Esophagus squamous epithelium (tissue), 5 donors: ENCODE measurements at regions not wholly inside any gene's neighbourhood (a gene's known extent, or its start where the extent isn't known, plus 50 kb on each side); places are given as distances from the start of the nearest gene placed in this dataset.

Experiments used
- DNase-seq: peaks from one replicate; lab custom pipeline; 2025; lab: John Stamatoyannopoulos, UW
- H3K27ac ChIP-seq, 4 donors: fragments of 200-600 bp; sonication (generic); one replicate each; pipeline ENCODE4 v1.5.1; 2016 to 2019; ENCODE audit warnings: mild to moderate bottlenecking in 1 of 4
- H3K27me3 ChIP-seq, 4 donors: fragments of 200-600 bp; sonication (generic); 1 replicate in 3 of 4; 2 replicates in 1 of 4; pipeline versions ENCODE4 v1.5.1 to v1.6.0; 2017 to 2021; ENCODE audit warnings: antibody characterized with exemption in 1 of 4
- H3K36me3 ChIP-seq, 3 donors: fragments of 200-600 bp; sonication (generic); one replicate each; pipeline ENCODE4 v1.5.1; 2016 to 2019
- H3K4me1 ChIP-seq, 3 donors: fragments of 200-600 bp; sonication (generic); one replicate each; pipeline ENCODE4 v1.5.1; 2017 to 2019
- H3K4me3 ChIP-seq, 4 donors: fragments of 200-600 bp; sonication (generic); 1 replicate in 3 of 4; 2 replicates in 1 of 4; pipeline ENCODE4 v1.5.1; 2016 to 2019; ENCODE audit warnings: mild to moderate bottlenecking in 2 of 4, moderate library complexity in 1 of 4
- H3K9me3 ChIP-seq, 3 donors: fragments of 200-600 bp; sonication (generic); one replicate each; pipeline ENCODE4 v1.5.1; 2016 to 2019
- CTCF ChIP-seq, 6 experiments: fragments of 450-650 bp in 4 of 6; fragments of 200-600 bp in 2 of 6; sonication (generic) in 2 of 6; IDR thresholded peaks; one replicate each; pipeline ENCODE4 v1.5.1; 2016 to 2019; ENCODE audit warnings: antibody characterized with exemption in 6 of 6, mild to moderate bottlenecking in 4 of 6, moderate library complexity in 4 of 6
- POLR2A ChIP-seq, 4 donors: fragments of 450-650 bp; IDR thresholded peaks; one replicate each; pipeline ENCODE4 v1.6.1; 2017; ENCODE audit warnings: antibody characterized with exemption in 4 of 4, mild to moderate bottlenecking in 4 of 4, moderate library complexity in 3 of 4
- WGBS, 2 donors: methylation state at CpG; one replicate each; pipeline ENCODE4 v1.1.5; 2018; 5-methylcytosine and 5-hydroxymethylcytosine counted together
- intact Hi-C: fragments of 100-400 bp; cut with DNase I; formaldehyde crosslinking; loops from one replicate; pipeline ENCODE4 v1.15.0; 2022
- donor health status: DM: yes; HTN: yes; CAD: no.

- Histone ChIP-seq H3K9me3 (no peaks in the 10 kb centered on the region), H3K4me1 (no peaks in the 10 kb centered on the region), H3K27ac (no peak overlapping the region), H3K4me3 (no peak overlapping the region), H3K36me3 (no peaks in the 10 kb centered on the region), H3K27me3 (no peaks in the 10 kb centered on the region)
- intact Hi-C loops: no loop called here
- TF ChIP-seq CTCF (IDR thresholded peaks at IDR 0.05) (no peak), POLR2A (IDR thresholded peaks at IDR 0.05) (no peak)
- DNase-seq: no peak
- 56 to 72% methylated on average over 4 of the region's 4 CpGs for WGBS, 2 donors
Observed at GRCh38 chr7:16359216-16359615, 62.1 kb downstream of the CRPPA start.

GRCh38 chr7:16357921-16358320 lies 63.4 kb downstream of the CRPPA start:
- no peak overlapping the region for H3K27ac ChIP-seq
- no peak for DNase-seq
- intact Hi-C loops: no loop called here
- H3K4me1 ChIP-seq: no peaks in the 10 kb centered on the region
- no peak overlapping the region for H3K4me3 ChIP-seq
- no peaks in the 10 kb centered on the region for H3K9me3 ChIP-seq
- TF ChIP-seq CTCF (IDR thresholded peaks at IDR 0.05): no peak
- WGBS, 2 donors: 56 to 61% methylated on average over 3 of the region's 3 CpGs
- no peaks in the 10 kb centered on the region for H3K36me3 ChIP-seq
- H3K27me3 ChIP-seq: no peaks in the 10 kb centered on the region

GRCh38 chr7:16357474-16357873 lies 63.9 kb downstream of the CRPPA start:
- H3K27me3 ChIP-seq: no peaks in the 10 kb centered on the region
- H3K4me3 ChIP-seq: no peak overlapping the region
- intact Hi-C loops: no loop called here
- WGBS, 2 donors: 87 to 89% methylated on average over 2 to 5 of the region's 5 CpGs
- no peak for TF ChIP-seq POLR2A (IDR thresholded peaks at IDR 0.05)
- TF ChIP-seq CTCF (IDR thresholded peaks at IDR 0.05): no peak
- no peak for DNase-seq
- no peak overlapping the region for H3K27ac ChIP-seq
- H3K36me3 ChIP-seq: no peaks in the 10 kb centered on the region
- no peaks in the 10 kb centered on the region for H3K9me3 ChIP-seq
- no peaks in the 10 kb centered on the region for H3K4me1 ChIP-seq

GRCh38 chr7:16356301-16356958 lies 64.9 kb downstream of the CRPPA start:
- intact Hi-C loops: no loop called here
- H3K4me3 ChIP-seq: no peak overlapping the region
- no peaks in the 10 kb centered on the region for H3K4me1 ChIP-seq
- no peaks in the 10 kb centered on the region for H3K36me3 ChIP-seq
- 58 to 79% methylated on average over 2 of the region's 2 CpGs for WGBS, 2 donors
- no peak for TF ChIP-seq CTCF (IDR thresholded peaks at IDR 0.05)
- no peak for DNase-seq
- no peaks in the 10 kb centered on the region for H3K27me3 ChIP-seq
- H3K27ac ChIP-seq: no peak overlapping the region
- no peaks in the 10 kb centered on the region for H3K9me3 ChIP-seq

GRCh38 chr7:16354573-16354972 lies 66.8 kb downstream of the CRPPA start:
- WGBS, 2 donors: 10 to 40% methylated on average over 1 of the region's 1 CpG
- no peak for TF ChIP-seq CTCF (IDR thresholded peaks at IDR 0.05)
- no peak for TF ChIP-seq POLR2A (IDR thresholded peaks at IDR 0.05)
- Histone ChIP-seq H3K4me1 (no peaks in the 10 kb centered on the region), H3K4me3 (no peak overlapping the region), H3K27me3 (no peaks in the 10 kb centered on the region), H3K27ac (no peak overlapping the region), H3K36me3 (no peaks in the 10 kb centered on the region), H3K9me3 (no peaks in the 10 kb centered on the region)
- no peak for DNase-seq
- intact Hi-C loops: no loop called here
